ENCODE measurements at regions not wholly inside any gene's neighbourhood (a gene's known extent, or its start where the extent isn't known, plus 50 kb on each side); places are given as distances from the start of the nearest gene placed in this dataset.

GRCh38 chr3:162541923-162542322, 1045.3 kb downstream of the OTOL1 start:
- Histone ChIP-seq H3K36me3 (ENCODE audit: insufficient read depth, low read length) (no peaks in the 10 kb centered on the region), H3K9ac (ENCODE audit: low read depth, low read length, poor library complexity, severe bottlenecking) (no peak overlapping the region), H3K9me3 (ENCODE audit: insufficient read depth, low read depth, low read length) (no peaks in the 10 kb centered on the region), H4K20me1 (ENCODE audit: insufficient read depth, low read length, poor library complexity, severe bottlenecking) (no peaks in the 10 kb centered on the region), H3K27me3 (ENCODE audit: insufficient read depth, low read length, poor library complexity, severe bottlenecking) (no peaks in the 10 kb centered on the region), H3K9me2 (replicated peaks; ENCODE audit: low read depth, low read length) (no peaks in the 10 kb centered on the region), H3K4me3 (ENCODE audit: low read length, poor library complexity, severe bottlenecking) (no peak overlapping the region), H3K4me1 (ENCODE audit: insufficient read depth, low read length, poor library complexity, severe bottlenecking) (no peaks in the 10 kb centered on the region), H3K4me2 (ENCODE audit: low read depth, low read length, poor library complexity, severe bottlenecking) (no peak overlapping the region), H3K79me2 (ENCODE audit: insufficient read depth, low read length) (no peaks in the 10 kb centered on the region), H2AFZ (ENCODE audit: low read length) (no peak overlapping the region), H3F3A (ENCODE audit: low read depth) (no peaks in the 10 kb centered on the region)
- TF ChIP-seq EZH2phosphoT487 (IDR thresholded peaks at IDR 0.05; ENCODE audit: borderline replicate concordance), result no peak
- TF ChIP-seq CTCF (conservative IDR thresholded peaks at IDR 0.05; ENCODE audit: low read length), result no peak

- Histone ChIP-seq H3K79me2 (ENCODE audit: insufficient read depth, low read length) (no peaks in the 10 kb centered on the region), H2AFZ (ENCODE audit: low read length) (no peak overlapping the region), H3K4me1 (ENCODE audit: insufficient read depth, low read length, poor library complexity, severe bottlenecking) (no peaks in the 10 kb centered on the region), H3K9ac (ENCODE audit: low read depth, low read length, poor library complexity, severe bottlenecking) (no peak overlapping the region), H3K27me3 (ENCODE audit: insufficient read depth, low read length, poor library complexity, severe bottlenecking) (no peaks in the 10 kb centered on the region), H3K36me3 (ENCODE audit: insufficient read depth, low read length) (no peaks in the 10 kb centered on the region), H4K20me1 (ENCODE audit: insufficient read depth, low read length, poor library complexity, severe bottlenecking) (no peaks in the 10 kb centered on the region), H3K9me2 (replicated peaks; ENCODE audit: low read depth, low read length) (no peaks in the 10 kb centered on the region), H3K4me2 (ENCODE audit: low read depth, low read length, poor library complexity, severe bottlenecking) (no peak overlapping the region), H3K9me3 (ENCODE audit: insufficient read depth, low read depth, low read length) (no peaks in the 10 kb centered on the region), H3K4me3 (ENCODE audit: low read length, poor library complexity, severe bottlenecking) (no peak overlapping the region), H3F3A (ENCODE audit: low read depth) (no peaks in the 10 kb centered on the region)
- TF ChIP-seq CTCF (conservative IDR thresholded peaks at IDR 0.05; ENCODE audit: low read length) (no peak), EZH2phosphoT487 (IDR thresholded peaks at IDR 0.05; ENCODE audit: borderline replicate concordance) (no peak)
These were observed 1047.6 kb downstream of the OTOL1 start for GRCh38 chr3:162544246-162544645.

- Histone ChIP-seq H3K9me2 (replicated peaks; ENCODE audit: low read depth, low read length) (no peaks in the 10 kb centered on the region), H3K4me1 (ENCODE audit: insufficient read depth, low read length, poor library complexity, severe bottlenecking) (no peaks in the 10 kb centered on the region), H3K4me2 (ENCODE audit: low read depth, low read length, poor library complexity, severe bottlenecking) (no peak overlapping the region), H3K27me3 (ENCODE audit: insufficient read depth, low read length, poor library complexity, severe bottlenecking) (no peaks in the 10 kb centered on the region), H3F3A (ENCODE audit: low read depth) (no peaks in the 10 kb centered on the region), H3K9me3 (ENCODE audit: insufficient read depth, low read depth, low read length) (no peaks in the 10 kb centered on the region), H2AFZ (ENCODE audit: low read length) (no peak overlapping the region), H4K20me1 (ENCODE audit: insufficient read depth, low read length, poor library complexity, severe bottlenecking) (no peaks in the 10 kb centered on the region), H3K36me3 (ENCODE audit: insufficient read depth, low read length) (no peaks in the 10 kb centered on the region), H3K4me3 (ENCODE audit: low read length, poor library complexity, severe bottlenecking) (no peak overlapping the region), H3K9ac (ENCODE audit: low read depth, low read length, poor library complexity, severe bottlenecking) (no peak overlapping the region), H3K79me2 (ENCODE audit: insufficient read depth, low read length) (no peaks in the 10 kb centered on the region)
- TF ChIP-seq CTCF (conservative IDR thresholded peaks at IDR 0.05; ENCODE audit: low read length), result no peak
These were observed 1050.3 kb downstream of the OTOL1 start for GRCh38 chr3:162546910-162547309.

Data from Loucy (cell line).